DOHH2 (cell line): ENCODE measurements at regions not wholly inside any gene's neighbourhood (a gene's known extent, or its start where the extent isn't known, plus 50 kb on each side); places are given as distances from the start of the nearest gene placed in this dataset.

Experiments
- H3F3A ChIP-seq: fragments of 200-600 bp; sonication (generic), shearing (Covaris generic); 2 replicates; pipeline ENCODE4 v1.6.0; 2016; ENCODE audit warnings: antibody characterized with exemption, mild to moderate bottlenecking; ENCODE audit not compliant: control insufficient read depth, insufficient read depth
- H3K27ac ChIP-seq: fragments of 200-600 bp; sonication (generic); 2 replicates; pipeline ENCODE4 v1.5.1; 2014; ENCODE audit warnings: low read depth, mild to moderate bottlenecking, low read length, moderate library complexity
- H3K27me3 ChIP-seq: fragments of 200-600 bp; sonication (generic); 2 replicates; pipeline ENCODE4 v1.6.1; 2014; ENCODE audit warnings: mild to moderate bottlenecking, low read length, mixed read lengths; ENCODE audit not compliant: control insufficient read depth
- H3K36me3 ChIP-seq: fragments of 200-600 bp; sonication (generic); 2 replicates; pipeline ENCODE4 v1.6.1; 2014; ENCODE audit warnings: mild to moderate bottlenecking, low read length, moderate library complexity, mixed read lengths; ENCODE audit not compliant: control insufficient read depth
- H3K4me1 ChIP-seq: fragments of 200-600 bp; sonication (generic); 2 replicates; pipeline ENCODE4 v1.6.1; 2014; ENCODE audit warnings: mild to moderate bottlenecking, low read length, mixed read lengths; ENCODE audit not compliant: control insufficient read depth
- H3K4me2 ChIP-seq: fragments of 200-600 bp; sonication (generic); 2 replicates; pipeline ENCODE4 v1.6.0; 2014; ENCODE audit warnings: mild to moderate bottlenecking, low read length, moderate library complexity
- H3K4me3 ChIP-seq: fragments of 200-600 bp; sonication (generic); 2 replicates; pipeline ENCODE4 v1.5.1; 2014; ENCODE audit warnings: mild to moderate bottlenecking, low read length, mixed read lengths
- H3K79me2 ChIP-seq: fragments of 200-600 bp; sonication (generic); 2 replicates; pipeline ENCODE4 v1.6.1; 2014; ENCODE audit warnings: mild to moderate bottlenecking, low read length, mixed read lengths; ENCODE audit not compliant: control insufficient read depth
- H3K9me2 ChIP-seq: fragments of 200-600 bp; sonication (generic); replicated peaks from 2 replicates; pipeline ENCODE4 v1.6.1; 2014; ENCODE audit warnings: mild to moderate bottlenecking, low read length, mixed read lengths; ENCODE audit not compliant: control insufficient read depth
- H3K9me3 ChIP-seq: fragments of 200-600 bp; sonication (generic); 2 replicates; pipeline ENCODE4 v1.6.1; 2014; ENCODE audit warnings: antibody characterized with exemption, low read length, mixed read lengths; ENCODE audit not compliant: control insufficient read depth, insufficient read depth
- H4K20me1 ChIP-seq: fragments of 200-600 bp; sonication (generic); 2 replicates; pipeline ENCODE4 v1.6.0; 2014; ENCODE audit warnings: low read depth, mild to moderate bottlenecking, antibody characterized with exemption, low read length, moderate library complexity; ENCODE audit not compliant: control insufficient read depth, insufficient read depth
- EZH2phosphoT487 ChIP-seq: fragments of 200-600 bp; sonication (generic); IDR thresholded peaks from 2 replicates; pipeline ENCODE4 v1.6.1; 2017; ENCODE audit warnings: borderline replicate concordance, mild to moderate bottlenecking, antibody characterized with exemption, low read length, moderate library complexity, mixed read lengths
- TF ChIP-seq, protein P1 (sequence below): fragments of 200-600 bp; sonication (generic); IDR thresholded peaks from one replicate; pipeline ENCODE4 v1.5.1; 2014; ENCODE audit warnings: antibody characterized with exemption, mild to moderate bottlenecking, low read depth, low read length; ENCODE audit not compliant: poor library complexity, severe bottlenecking

GRCh38 chr4:56102601-56103000, 153.9 kb downstream of the CEP135 start:
- Histone ChIP-seq H3K27me3 (no peaks in the 10 kb centered on the region), H3F3A (no peaks in the 10 kb centered on the region), H3K27ac (no peak overlapping the region), H3K4me3 (no peak overlapping the region), H3K4me1 (no peaks in the 10 kb centered on the region), H3K9me3 (no peaks in the 10 kb centered on the region), H3K79me2 (no peaks in the 10 kb centered on the region; the same call in 1 of the 2 replicates), H4K20me1 (no peaks in the 10 kb centered on the region; the same call in 1 of the 2 replicates), H3K36me3 (no peaks in the 10 kb centered on the region), H3K4me2 (no peak overlapping the region), H3K9me2 (no peaks in the 10 kb centered on the region)
- no peak for TF ChIP-seq EZH2phosphoT487
- TF ChIP-seq, protein P1, sequence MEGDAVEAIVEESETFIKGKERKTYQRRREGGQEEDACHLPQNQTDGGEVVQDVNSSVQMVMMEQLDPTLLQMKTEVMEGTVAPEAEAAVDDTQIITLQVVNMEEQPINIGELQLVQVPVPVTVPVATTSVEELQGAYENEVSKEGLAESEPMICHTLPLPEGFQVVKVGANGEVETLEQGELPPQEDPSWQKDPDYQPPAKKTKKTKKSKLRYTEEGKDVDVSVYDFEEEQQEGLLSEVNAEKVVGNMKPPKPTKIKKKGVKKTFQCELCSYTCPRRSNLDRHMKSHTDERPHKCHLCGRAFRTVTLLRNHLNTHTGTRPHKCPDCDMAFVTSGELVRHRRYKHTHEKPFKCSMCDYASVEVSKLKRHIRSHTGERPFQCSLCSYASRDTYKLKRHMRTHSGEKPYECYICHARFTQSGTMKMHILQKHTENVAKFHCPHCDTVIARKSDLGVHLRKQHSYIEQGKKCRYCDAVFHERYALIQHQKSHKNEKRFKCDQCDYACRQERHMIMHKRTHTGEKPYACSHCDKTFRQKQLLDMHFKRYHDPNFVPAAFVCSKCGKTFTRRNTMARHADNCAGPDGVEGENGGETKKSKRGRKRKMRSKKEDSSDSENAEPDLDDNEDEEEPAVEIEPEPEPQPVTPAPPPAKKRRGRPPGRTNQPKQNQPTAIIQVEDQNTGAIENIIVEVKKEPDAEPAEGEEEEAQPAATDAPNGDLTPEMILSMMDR = no peak

GRCh38 chr4:56099378-56099786, 150.6 kb downstream of the CEP135 start:
- Histone ChIP-seq H3K9me2 (no peaks in the 10 kb centered on the region), H3K79me2 (peaks cover 2% of the 10 kb centered on the region), H3K27ac (no peak overlapping the region), H3K27me3 (no peaks in the 10 kb centered on the region), H4K20me1 (no peaks in the 10 kb centered on the region; the same call in 1 of the 2 replicates), H3K4me1 (no peaks in the 10 kb centered on the region), H3K4me2 (no peak overlapping the region), H3K9me3 (no peaks in the 10 kb centered on the region), H3K4me3 (no peak overlapping the region), H3K36me3 (no peaks in the 10 kb centered on the region), H3F3A (no peaks in the 10 kb centered on the region)
- no peak for TF ChIP-seq EZH2phosphoT487
- TF ChIP-seq, protein P1 = no peak

DNA sequence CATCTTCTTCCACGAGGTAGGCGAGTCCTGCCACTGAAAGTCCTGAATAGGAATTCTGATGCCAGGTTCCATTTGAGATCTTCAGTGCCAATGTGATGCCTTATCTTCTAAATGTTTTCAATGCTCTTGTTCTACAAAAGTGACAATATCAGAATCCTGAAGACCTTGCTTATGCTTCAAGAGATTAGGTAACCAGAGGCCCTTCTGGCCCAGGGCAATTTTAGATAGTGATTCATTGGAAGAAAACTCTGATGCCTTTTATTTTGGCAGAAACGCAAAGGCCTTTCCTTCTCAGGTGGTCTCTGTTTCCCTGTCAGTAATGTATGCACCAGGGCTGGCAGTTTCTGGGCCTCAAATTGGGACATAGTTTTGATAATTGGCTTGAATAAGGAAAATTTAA, 144.8 kb downstream of the CEP135 start:
- Histone ChIP-seq H3K9me3 (no peaks in the 10 kb centered on the region), H3K4me1 (peaks cover 7% of the 10 kb centered on the region), H3K27ac (no peak overlapping the region), H3K9me2 (no peaks in the 10 kb centered on the region), H3K79me2 (peaks cover 7% of the 10 kb centered on the region; the same call in 1 of the 2 replicates), H3K36me3 (no peaks in the 10 kb centered on the region), H3F3A (no peaks in the 10 kb centered on the region), H3K4me3 (no peak overlapping the region), H4K20me1 (no peaks in the 10 kb centered on the region; the same call in 1 of the 2 replicates), H3K27me3 (no peaks in the 10 kb centered on the region), H3K4me2 (no peak overlapping the region)
- TF ChIP-seq EZH2phosphoT487 = no peak
- TF ChIP-seq, protein P1 = no peak
